IPS-15b (cell line): ENCODE measurements at regions not wholly inside any gene's neighbourhood (a gene's known extent, or its start where the extent isn't known, plus 50 kb on each side); places are given as distances from the start of the nearest gene placed in this dataset.

Experiments used
- H3K27me3 ChIP-seq: one replicate; pipeline ENCODE4 v1.6.1; 2013; ENCODE audit warnings: low read length; ENCODE audit not compliant: control insufficient read depth, insufficient read depth
- H3K36me3 ChIP-seq: one replicate; pipeline ENCODE4 v1.6.1; 2013; ENCODE audit warnings: low read length; ENCODE audit not compliant: control insufficient read depth, insufficient read depth
- H3K4me1 ChIP-seq: one replicate; pipeline ENCODE4 v1.6.1; 2013; ENCODE audit warnings: mild to moderate bottlenecking, low read length; ENCODE audit not compliant: control insufficient read depth, insufficient read depth
- H3K4me3 ChIP-seq: one replicate; pipeline ENCODE4 v1.5.1; 2013; ENCODE audit warnings: low read depth, low read length
- H3K9ac ChIP-seq: one replicate; pipeline ENCODE4 v1.6.1; 2013; ENCODE audit warnings: low read depth, mild to moderate bottlenecking, low read length
- H3K9me3 ChIP-seq: one replicate; pipeline ENCODE4 v1.6.1; 2013; ENCODE audit warnings: mild to moderate bottlenecking, low read length; ENCODE audit not compliant: control insufficient read depth, insufficient read depth

DNA sequence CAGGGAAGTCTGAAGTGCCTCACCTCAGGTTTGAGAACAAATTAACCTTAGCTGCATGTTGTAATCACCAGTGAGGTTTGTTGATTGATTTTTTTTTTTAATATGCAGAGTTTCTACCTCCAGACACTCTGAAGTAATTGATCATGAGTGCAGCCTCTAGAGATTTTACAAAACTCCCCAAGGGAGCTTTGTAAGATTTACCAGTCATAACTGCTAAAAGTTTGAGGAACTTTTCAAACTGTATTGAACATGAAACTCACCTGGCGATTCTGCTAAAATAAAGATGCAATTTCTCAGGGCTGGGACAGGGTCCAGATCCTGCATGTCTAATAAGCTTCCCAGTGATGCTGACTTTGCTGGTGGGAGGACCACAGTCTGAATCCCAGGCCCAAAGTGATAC is 339.6 kb upstream of the DCC start:
- H3K9me3 ChIP-seq = no peaks in the 10 kb centered on the region
- no peaks in the 10 kb centered on the region for H3K4me1 ChIP-seq
- H3K4me3 ChIP-seq = no peak overlapping the region
- no peak overlapping the region for H3K9ac ChIP-seq
- no peaks in the 10 kb centered on the region for H3K27me3 ChIP-seq
- no peaks in the 10 kb centered on the region for H3K36me3 ChIP-seq

DNA sequence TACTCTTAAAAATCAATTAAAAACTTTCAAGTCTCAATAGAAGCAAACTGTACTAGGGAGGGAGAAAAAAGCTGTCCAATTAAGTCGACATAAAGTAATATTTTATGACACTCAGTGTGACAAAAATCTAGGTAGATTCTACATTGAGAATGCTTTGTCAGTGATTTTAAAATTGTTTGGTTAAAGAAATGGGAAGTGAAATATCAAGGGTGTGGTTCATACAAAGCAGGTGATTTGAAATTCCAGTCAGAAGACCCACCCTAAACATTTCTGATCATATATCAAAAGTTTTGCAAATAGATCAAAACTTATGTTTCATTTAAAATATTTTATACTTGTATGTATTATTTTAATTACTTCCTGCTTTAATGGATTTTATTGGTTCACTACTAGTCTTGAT is 338.9 kb upstream of the DCC start:
- Histone ChIP-seq H3K9me3 (no peaks in the 10 kb centered on the region), H3K36me3 (no peaks in the 10 kb centered on the region), H3K27me3 (no peaks in the 10 kb centered on the region), H3K9ac (no peak overlapping the region), H3K4me3 (no peak overlapping the region), H3K4me1 (no peaks in the 10 kb centered on the region)

DNA sequence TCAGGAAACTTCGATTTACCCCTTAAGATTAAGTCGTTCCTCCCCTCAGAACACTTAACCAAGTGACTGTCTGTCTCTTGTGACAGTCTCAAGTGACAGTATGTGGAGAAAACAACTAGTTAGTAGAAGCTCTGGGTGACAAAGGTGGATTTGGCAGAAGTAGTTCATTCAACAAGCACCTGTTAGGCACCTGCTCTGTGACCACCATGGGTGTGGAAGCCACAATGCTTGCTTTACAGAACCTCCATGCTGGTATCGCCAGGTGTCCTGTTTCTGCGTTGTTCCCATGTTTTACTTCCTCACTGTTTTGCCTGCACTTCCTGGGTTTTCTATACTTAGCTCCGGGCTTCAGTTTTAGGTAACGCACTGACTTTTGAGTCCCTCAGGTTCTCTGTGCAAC is 337.4 kb upstream of the DCC start:
- no peaks in the 10 kb centered on the region for H3K36me3 ChIP-seq
- H3K9me3 ChIP-seq = no peaks in the 10 kb centered on the region
- H3K4me1 ChIP-seq = no peaks in the 10 kb centered on the region
- no peak overlapping the region for H3K4me3 ChIP-seq
- H3K27me3 ChIP-seq = no peaks in the 10 kb centered on the region
- no peak overlapping the region for H3K9ac ChIP-seq

DNA sequence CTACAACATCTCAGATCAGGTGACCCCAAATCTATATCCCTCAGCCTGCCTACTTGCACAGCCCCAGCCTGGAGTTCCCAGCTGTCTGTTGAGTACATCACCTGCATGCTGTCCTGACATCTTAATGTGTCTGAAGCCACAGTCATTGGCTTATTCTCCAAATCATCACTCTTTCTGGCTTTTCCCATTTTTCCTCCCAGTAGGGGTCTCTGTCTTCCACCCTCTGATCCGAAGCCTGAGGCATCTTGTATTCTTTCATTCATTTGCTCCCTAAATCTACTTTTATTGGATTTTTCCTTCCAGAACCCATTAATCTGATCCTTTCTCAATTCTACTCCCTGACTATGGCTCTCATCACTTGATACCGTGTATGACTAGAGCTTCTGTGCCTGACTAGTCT is 332.9 kb upstream of the DCC start:
- no peaks in the 10 kb centered on the region for H3K9me3 ChIP-seq
- H3K4me1 ChIP-seq = no peaks in the 10 kb centered on the region
- no peaks in the 10 kb centered on the region for H3K36me3 ChIP-seq
- H3K27me3 ChIP-seq = no peaks in the 10 kb centered on the region
- H3K4me3 ChIP-seq = no peak overlapping the region
- H3K9ac ChIP-seq = no peak overlapping the region

DNA sequence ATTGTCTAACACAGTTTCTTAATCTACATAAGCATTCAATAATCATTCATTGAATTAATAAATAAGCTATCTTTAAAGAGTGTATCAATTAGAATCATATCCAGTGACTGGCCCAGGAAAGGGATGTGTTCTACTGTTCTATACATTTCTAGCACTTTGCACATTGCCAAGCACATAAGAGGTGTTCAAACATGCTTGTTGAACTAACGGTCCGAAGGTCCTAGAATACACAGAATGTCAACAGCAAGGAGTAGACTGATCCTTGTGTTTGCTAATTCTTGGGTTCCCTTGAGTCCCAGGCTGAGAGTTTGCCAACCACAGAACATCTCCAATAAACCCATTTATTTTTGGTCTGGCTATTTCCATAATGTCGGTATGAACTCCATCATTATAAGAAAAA is 331.7 kb upstream of the DCC start:
- no peaks in the 10 kb centered on the region for H3K27me3 ChIP-seq
- no peaks in the 10 kb centered on the region for H3K4me1 ChIP-seq
- H3K9me3 ChIP-seq = no peaks in the 10 kb centered on the region
- no peak overlapping the region for H3K9ac ChIP-seq
- H3K36me3 ChIP-seq = no peaks in the 10 kb centered on the region
- H3K4me3 ChIP-seq = no peak overlapping the region

DNA sequence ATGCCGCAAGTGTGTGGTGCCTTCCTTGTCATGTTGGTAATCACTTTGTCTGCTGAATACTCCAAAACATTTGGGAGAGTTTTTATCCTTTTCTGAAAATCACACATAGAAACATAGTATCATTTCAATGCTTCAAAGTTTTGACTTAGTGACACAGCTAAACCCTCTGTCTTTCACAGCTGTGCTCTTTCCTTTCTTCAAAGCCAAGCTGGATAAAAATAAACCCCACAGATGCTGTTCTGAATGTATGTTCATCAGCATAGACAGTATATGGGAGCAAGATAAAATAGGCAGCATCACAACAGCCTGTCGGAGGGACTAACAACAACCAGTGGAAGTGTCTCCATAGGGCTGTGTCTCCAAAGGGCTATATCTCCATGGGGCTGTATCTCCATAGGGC is 331.3 kb upstream of the DCC start:
- H3K9ac ChIP-seq = no peak overlapping the region

DNA sequence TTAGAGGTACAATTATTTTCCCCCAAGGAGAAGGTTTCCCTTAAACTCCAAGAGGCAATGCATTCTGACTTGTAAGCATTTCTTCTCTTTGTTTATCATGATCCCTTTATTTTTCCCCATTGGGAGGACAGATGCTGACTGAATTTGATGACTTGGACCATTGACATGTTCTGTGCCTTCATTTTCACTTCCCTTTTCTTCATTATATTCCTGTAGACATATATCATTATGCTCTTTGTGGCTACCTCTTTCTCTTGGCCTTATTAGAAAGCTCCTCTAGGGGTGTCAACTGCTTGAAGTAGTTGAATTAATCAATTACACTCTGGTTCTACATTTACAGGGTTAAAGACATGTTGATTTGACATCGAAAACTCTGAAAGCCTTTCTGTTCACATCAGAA is 330.0 kb upstream of the DCC start:
- no peak overlapping the region for H3K4me3 ChIP-seq
- no peaks in the 10 kb centered on the region for H3K4me1 ChIP-seq

More for the DNA sequence above, 331.3 kb upstream of the DCC start:
- Histone ChIP-seq H3K9me3 (no peaks in the 10 kb centered on the region), H3K36me3 (no peaks in the 10 kb centered on the region), H3K27me3 (no peaks in the 10 kb centered on the region), H3K4me1 (no peaks in the 10 kb centered on the region), H3K4me3 (no peak overlapping the region)

DNA sequence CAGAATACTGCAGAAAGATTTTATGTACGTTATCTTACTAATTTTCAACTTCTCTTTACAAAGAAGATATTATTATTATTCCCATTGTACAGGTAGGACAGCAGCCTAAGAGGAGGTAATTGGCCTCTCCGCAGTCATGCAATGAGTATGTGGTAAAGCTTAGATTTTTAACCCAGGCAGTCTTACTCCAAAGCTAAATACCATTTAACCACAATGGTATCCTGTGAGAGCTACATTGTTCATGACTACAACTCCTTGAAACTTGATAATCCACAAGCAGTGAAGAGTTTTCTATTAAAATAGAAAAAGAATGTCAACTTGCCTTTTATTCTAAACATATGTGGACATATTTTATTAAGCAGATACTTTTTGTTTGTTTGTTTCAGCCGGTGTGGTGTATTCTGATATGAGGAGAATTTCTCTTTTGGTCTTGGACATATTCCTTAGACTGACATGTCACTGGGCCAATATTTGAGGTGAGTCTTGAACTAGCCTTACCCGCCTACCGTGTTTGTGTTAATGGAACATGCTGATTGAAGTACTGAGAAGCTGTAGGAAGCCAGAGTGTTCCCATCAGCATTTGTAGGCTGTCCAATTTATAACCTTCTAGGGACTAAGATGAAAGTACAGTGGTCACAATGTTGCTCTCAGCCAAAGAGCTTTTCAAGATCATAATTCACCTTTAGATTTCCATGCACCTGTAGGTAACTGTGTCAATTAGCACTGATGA is 293.9 kb upstream of the DCC start:
- no peak overlapping the region for H3K9ac ChIP-seq
- no peaks in the 10 kb centered on the region for H3K27me3 ChIP-seq
- no peak overlapping the region for H3K4me3 ChIP-seq
- H3K9me3 ChIP-seq = no peaks in the 10 kb centered on the region
- H3K4me1 ChIP-seq = no peaks in the 10 kb centered on the region
- no peaks in the 10 kb centered on the region for H3K36me3 ChIP-seq

More for the DNA sequence above, 330.0 kb upstream of the DCC start:
- no peaks in the 10 kb centered on the region for H3K27me3 ChIP-seq
- H3K36me3 ChIP-seq = no peaks in the 10 kb centered on the region
- no peaks in the 10 kb centered on the region for H3K9me3 ChIP-seq
- no peak overlapping the region for H3K9ac ChIP-seq

DNA sequence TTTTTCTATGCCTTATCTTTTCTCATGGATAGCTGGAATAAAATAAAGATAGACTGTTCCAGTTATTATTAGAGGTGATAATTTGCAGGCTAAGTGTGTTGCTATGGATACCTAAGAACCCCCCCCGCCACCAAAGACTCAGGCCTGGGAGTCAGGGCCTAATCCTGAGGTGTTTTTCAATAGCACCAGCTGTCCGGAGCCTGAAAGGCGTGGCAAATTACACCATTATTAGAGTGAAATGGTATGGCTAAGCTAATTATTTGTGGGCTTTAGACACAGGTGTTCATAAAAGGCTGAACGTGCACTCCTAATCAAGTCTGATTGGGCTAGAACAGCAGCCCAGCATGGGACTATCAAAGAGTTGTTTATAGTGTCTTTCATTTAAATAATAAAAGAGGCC is 293.2 kb upstream of the DCC start:
- H3K36me3 ChIP-seq = no peaks in the 10 kb centered on the region
- H3K27me3 ChIP-seq = no peaks in the 10 kb centered on the region

DNA sequence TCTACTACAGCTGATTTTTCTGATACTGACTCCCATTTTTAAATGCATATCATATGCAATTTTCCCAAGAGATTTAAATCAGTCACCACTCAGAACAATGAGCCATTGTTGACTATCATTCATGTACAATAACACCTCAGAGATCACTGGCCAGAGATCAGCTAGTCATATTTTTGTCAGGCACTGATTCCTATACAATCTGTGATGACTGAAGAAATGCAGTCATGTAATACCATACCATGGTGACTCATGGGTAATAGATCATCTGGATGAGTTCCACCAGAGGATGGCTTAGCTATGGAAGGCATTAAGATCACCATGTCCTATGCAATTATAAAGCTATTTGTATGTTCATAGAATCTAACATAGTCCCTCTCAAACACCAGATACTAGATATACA is 285.7 kb upstream of the DCC start:
- no peaks in the 10 kb centered on the region for H3K9me3 ChIP-seq
- no peak overlapping the region for H3K4me3 ChIP-seq
- no peaks in the 10 kb centered on the region for H3K4me1 ChIP-seq
- H3K27me3 ChIP-seq = no peaks in the 10 kb centered on the region
- H3K9ac ChIP-seq = no peak overlapping the region
- H3K36me3 ChIP-seq = no peaks in the 10 kb centered on the region

More for the DNA sequence above, 293.2 kb upstream of the DCC start:
- Histone ChIP-seq H3K9me3 (no peaks in the 10 kb centered on the region), H3K4me1 (no peaks in the 10 kb centered on the region), H3K9ac (no peak overlapping the region), H3K4me3 (no peak overlapping the region)

DNA sequence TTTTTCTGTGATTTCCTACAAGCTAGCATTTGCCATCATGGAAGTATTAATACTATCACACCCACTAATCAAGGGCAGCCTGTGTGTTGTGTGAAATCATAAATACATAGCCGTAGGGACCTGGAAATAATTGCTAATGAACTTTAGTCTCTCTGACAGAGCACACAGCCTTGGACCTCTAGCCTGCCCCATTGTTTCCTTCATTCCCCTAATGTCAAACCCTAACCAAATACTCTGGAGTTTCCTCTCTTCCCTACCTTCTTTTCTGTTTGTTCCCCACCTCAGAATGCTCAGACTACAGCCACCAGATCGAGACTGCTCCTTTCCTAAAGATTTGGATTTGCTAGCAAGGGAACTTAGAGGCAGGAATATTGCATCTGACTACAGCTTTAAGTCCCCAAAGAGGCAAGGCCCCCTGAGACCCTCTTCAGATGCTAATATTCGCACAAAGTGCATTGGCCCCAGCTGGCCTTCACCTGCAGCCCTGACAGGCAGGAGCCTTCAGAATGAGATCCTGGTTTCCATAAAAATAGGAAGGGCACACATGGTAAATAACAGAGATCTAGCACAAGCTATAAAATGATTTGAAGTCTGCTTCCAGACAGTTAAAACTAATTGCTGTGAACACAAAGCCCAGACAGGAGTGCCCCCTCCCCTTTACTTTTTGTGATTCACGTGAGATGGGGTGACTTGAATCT is 279.2 kb upstream of the DCC start:
- H3K27me3 ChIP-seq = no peaks in the 10 kb centered on the region
- H3K4me1 ChIP-seq = peaks cover 16% of the 10 kb centered on the region
- peak overlapping the region; percentile 6 for H3K4me3 ChIP-seq
- H3K36me3 ChIP-seq = no peaks in the 10 kb centered on the region
- H3K9me3 ChIP-seq = no peaks in the 10 kb centered on the region
- H3K9ac ChIP-seq = peak overlapping the region; percentile 26

DNA sequence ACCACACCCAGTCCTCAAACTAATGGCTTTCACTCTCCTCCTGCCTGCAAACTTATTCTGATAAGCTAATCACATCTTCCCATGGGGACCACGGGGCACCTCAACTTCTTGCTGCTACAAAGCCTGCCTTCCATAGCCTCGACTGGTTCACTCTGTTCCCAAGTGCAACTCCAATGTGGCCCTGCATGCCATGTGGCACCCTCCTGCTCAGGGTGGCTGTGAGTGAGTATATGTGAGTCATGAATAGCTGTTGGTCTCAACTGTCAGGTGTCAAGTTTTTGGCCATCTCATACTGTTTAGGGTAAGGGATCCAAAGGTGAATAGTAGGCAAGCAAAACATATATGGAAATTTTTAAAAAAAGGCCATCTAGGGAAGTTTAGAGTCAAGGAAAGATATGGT is 276.1 kb upstream of the DCC start:
- Histone ChIP-seq H3K4me1 (peaks cover 16% of the 10 kb centered on the region), H3K36me3 (no peaks in the 10 kb centered on the region), H3K9me3 (no peaks in the 10 kb centered on the region), H3K9ac (no peak overlapping the region), H3K27me3 (no peaks in the 10 kb centered on the region), H3K4me3 (no peak overlapping the region)
